Nephron progenitor cell (in vitro differentiated cells): ENCODE measurements at regions not wholly inside any gene's neighbourhood (a gene's known extent, or its start where the extent isn't known, plus 50 kb on each side); places are given as distances from the start of the nearest gene placed in this dataset.

ENCODE experiments used
- DNase-seq: peaks from one replicate; pipeline ENCODE4 v3.0.0; 2021
- H3K27ac Mint-ChIP-seq: 2 replicates; pipeline ENCODE4 v1.8.0; 2021; ENCODE audit warnings: mild to moderate bottlenecking, moderate library complexity, mixed read lengths
- H3K27me3 Mint-ChIP-seq: 2 replicates; pipeline ENCODE4 v1.8.0; 2021; ENCODE audit warnings: mild to moderate bottlenecking, low read depth, mixed read lengths; ENCODE audit not compliant: poor library complexity
- H3K36me3 Mint-ChIP-seq: 2 replicates; pipeline ENCODE4 v1.8.0; 2021; ENCODE audit warnings: low read depth, mixed read lengths
- H3K4me1 Mint-ChIP-seq: 2 replicates; pipeline ENCODE4 v1.8.0; 2021; ENCODE audit warnings: mixed read lengths
- H3K4me3 Mint-ChIP-seq: 2 replicates; pipeline ENCODE4 v1.8.0; 2021; ENCODE audit warnings: mild to moderate bottlenecking, moderate library complexity, mixed read lengths
- H3K9me3 Mint-ChIP-seq: 2 replicates; pipeline ENCODE4 v1.8.0; 2021; ENCODE audit warnings: mild to moderate bottlenecking, moderate library complexity, mixed read lengths
- TF ChIP-seq, protein P1 (sequence below): fragments of 200-600 bp; sonication (generic); IDR thresholded peaks from 2 replicates; pipeline ENCODE4 v1.5.0; 2021; ENCODE audit warnings: antibody characterized with exemption

DNA sequence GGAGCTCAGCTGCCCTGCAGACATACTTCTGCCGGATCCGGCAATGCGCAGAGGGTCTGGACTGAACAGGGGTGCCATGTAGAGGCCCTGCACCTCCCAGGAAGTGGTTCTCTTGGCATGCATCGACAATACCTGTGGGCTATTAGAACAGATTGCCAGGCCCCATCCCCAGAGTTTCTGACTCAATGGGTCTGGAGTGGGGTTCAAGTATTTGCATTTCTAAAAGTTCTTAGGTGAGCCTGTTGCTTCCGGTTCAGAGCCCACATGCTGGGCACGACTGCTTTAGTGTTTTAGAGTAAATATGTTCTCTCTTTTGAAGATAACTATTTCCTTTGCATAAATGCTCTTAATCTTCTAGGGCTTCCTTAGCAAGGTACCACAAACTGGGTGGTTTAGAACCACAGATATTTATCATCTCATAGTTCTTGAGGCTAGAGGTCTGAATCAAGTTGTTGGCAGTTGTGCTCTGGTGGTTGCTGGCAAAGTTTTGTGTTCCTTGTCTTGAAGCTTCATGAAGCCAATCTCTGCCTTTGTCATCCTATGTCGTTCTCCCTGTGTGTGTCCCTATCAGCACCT is 435.5 kb downstream of the TCERG1L start:
- no peaks in the 10 kb centered on the region for H3K36me3 Mint-ChIP-seq
- H3K27me3 Mint-ChIP-seq = peaks cover 41% of the 10 kb centered on the region
- H3K9me3 Mint-ChIP-seq = peaks cover 4% of the 10 kb centered on the region
- peaks cover 21% of the 10 kb centered on the region for H3K4me1 Mint-ChIP-seq
- no peak overlapping the region for H3K27ac Mint-ChIP-seq
- DNase-seq = no peak
- H3K4me3 Mint-ChIP-seq = no peak overlapping the region
- TF ChIP-seq, protein P1, sequence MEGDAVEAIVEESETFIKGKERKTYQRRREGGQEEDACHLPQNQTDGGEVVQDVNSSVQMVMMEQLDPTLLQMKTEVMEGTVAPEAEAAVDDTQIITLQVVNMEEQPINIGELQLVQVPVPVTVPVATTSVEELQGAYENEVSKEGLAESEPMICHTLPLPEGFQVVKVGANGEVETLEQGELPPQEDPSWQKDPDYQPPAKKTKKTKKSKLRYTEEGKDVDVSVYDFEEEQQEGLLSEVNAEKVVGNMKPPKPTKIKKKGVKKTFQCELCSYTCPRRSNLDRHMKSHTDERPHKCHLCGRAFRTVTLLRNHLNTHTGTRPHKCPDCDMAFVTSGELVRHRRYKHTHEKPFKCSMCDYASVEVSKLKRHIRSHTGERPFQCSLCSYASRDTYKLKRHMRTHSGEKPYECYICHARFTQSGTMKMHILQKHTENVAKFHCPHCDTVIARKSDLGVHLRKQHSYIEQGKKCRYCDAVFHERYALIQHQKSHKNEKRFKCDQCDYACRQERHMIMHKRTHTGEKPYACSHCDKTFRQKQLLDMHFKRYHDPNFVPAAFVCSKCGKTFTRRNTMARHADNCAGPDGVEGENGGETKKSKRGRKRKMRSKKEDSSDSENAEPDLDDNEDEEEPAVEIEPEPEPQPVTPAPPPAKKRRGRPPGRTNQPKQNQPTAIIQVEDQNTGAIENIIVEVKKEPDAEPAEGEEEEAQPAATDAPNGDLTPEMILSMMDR = no peak

- Mint-ChIP-seq H3K4me1 (peaks cover 21% of the 10 kb centered on the region), H3K4me3 (no peak overlapping the region), H3K27ac (peak overlapping the region; percentile 41), H3K9me3 (no peaks in the 10 kb centered on the region), H3K36me3 (no peaks in the 10 kb centered on the region), H3K27me3 (peaks cover 40% of the 10 kb centered on the region)
- DNase-seq = no peak
- TF ChIP-seq, protein P1 = no peak
Measured at GRCh38 chr10:130877126-130877525, 434.4 kb downstream of the TCERG1L start.

- DNase-seq = no peak
- H3K27me3 Mint-ChIP-seq = peaks cover 34% of the 10 kb centered on the region
- no peak overlapping the region for H3K27ac Mint-ChIP-seq
- no peaks in the 10 kb centered on the region for H3K36me3 Mint-ChIP-seq
- H3K9me3 Mint-ChIP-seq = no peaks in the 10 kb centered on the region
- H3K4me1 Mint-ChIP-seq = peaks cover 21% of the 10 kb centered on the region
- H3K4me3 Mint-ChIP-seq = no peak overlapping the region
- TF ChIP-seq, protein P1 = no peak
Measured at GRCh38 chr10:130878131-130878530, 433.4 kb downstream of the TCERG1L start.

GRCh38 chr10:130882906-130883305 is 428.6 kb downstream of the TCERG1L start:
- Mint-ChIP-seq H3K4me3 (no peak overlapping the region), H3K36me3 (no peaks in the 10 kb centered on the region), H3K27me3 (peaks cover 32% of the 10 kb centered on the region), H3K4me1 (peaks cover 41% of the 10 kb centered on the region), H3K27ac (no peak overlapping the region), H3K9me3 (no peaks in the 10 kb centered on the region)
- TF ChIP-seq, protein P1 = no peak
- no peak for DNase-seq

DNA sequence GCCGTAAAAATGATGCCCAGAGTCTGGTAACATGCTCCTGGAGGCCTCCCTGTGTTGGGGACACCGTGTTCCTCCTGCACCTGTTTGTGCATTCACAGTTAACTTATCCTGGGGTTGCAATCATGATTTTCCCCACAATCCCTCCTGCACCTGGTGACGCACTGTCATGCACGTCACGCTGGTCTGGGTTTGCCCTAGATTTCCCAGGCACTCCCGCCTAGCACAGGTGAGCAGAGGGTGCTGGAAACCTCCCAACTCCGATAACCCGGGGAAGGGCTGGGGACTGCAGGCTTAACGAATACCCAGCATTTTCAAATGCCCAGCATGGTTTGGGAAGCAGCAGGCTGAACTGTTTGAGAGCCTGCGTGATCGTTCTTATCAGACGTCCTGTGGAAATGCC is 427.1 kb downstream of the TCERG1L start:
- DNase-seq = no peak
- Mint-ChIP-seq H3K36me3 (no peaks in the 10 kb centered on the region), H3K9me3 (no peaks in the 10 kb centered on the region), H3K4me1 (peaks cover 38% of the 10 kb centered on the region), H3K27me3 (peaks cover 19% of the 10 kb centered on the region), H3K27ac (no peak overlapping the region), H3K4me3 (no peak overlapping the region)
- TF ChIP-seq, protein P1 = no peak

- H3K9me3 Mint-ChIP-seq = no peaks in the 10 kb centered on the region
- peaks cover 19% of the 10 kb centered on the region for H3K27me3 Mint-ChIP-seq
- DNase-seq = no peak
- no peak overlapping the region for H3K4me3 Mint-ChIP-seq
- H3K36me3 Mint-ChIP-seq = no peaks in the 10 kb centered on the region
- no peak overlapping the region for H3K27ac Mint-ChIP-seq
- TF ChIP-seq, protein P1 = no peak
- peaks cover 41% of the 10 kb centered on the region for H3K4me1 Mint-ChIP-seq
Measured at GRCh38 chr10:130885021-130885655, 426.4 kb downstream of the TCERG1L start.
